Lower lobe of right lung (tissue), 2 donors: ENCODE measurements at regions not wholly inside any gene's neighbourhood (a gene's known extent, or its start where the extent isn't known, plus 50 kb on each side); places are given as distances from the start of the nearest gene placed in this dataset.
A peak's percentile ranks its signal among the peaks of the same experiment; 100 is the strongest.

Experiments used
- ATAC-seq, 2 donors: fragments of 200-7000 bp; cut with Tn5 transposase; one replicate each; pipeline ENCODE4 v1.9.1; 2020 to 2022; ENCODE audit warnings: mild to moderate bottlenecking in 2 of 2, moderate library complexity in 2 of 2
- DNase-seq: peaks from one replicate; pipeline ENCODE4 v3.0.0-alpha.2; 2020
- H3K27ac ChIP-seq: fragments of 200-600 bp; one replicate; pipeline ENCODE4 v1.8.0; 2022
- H3K27me3 ChIP-seq: fragments of 200-600 bp; one replicate; pipeline ENCODE4 v1.8.0; 2022; ENCODE audit warnings: low read depth
- H3K36me3 ChIP-seq: fragments of 200-600 bp; one replicate; pipeline ENCODE4 v1.8.0; 2022; ENCODE audit warnings: mild to moderate bottlenecking
- H3K4me1 ChIP-seq: fragments of 200-600 bp; one replicate; pipeline ENCODE4 v1.8.0; 2022
- H3K4me3 ChIP-seq: fragments of 200-600 bp; one replicate; pipeline ENCODE4 v1.8.0; 2022; ENCODE audit warnings: mild to moderate bottlenecking
- H3K9me3 ChIP-seq: fragments of 200-600 bp; one replicate; pipeline ENCODE4 v1.8.0; 2022
- CTCF ChIP-seq: fragments of 200-600 bp; IDR thresholded peaks from one replicate; pipeline ENCODE4 v1.8.0; 2022; ENCODE audit warnings: antibody characterized with exemption, mild to moderate bottlenecking
- intact Hi-C: fragments of 100-400 bp; cut with DNase I; formaldehyde crosslinking; loops from one replicate; pipeline ENCODE4 v1.11.0; 2022
- donor health status: DM: no; HTN: yes; CAD: no; lungs with severe emphysema.

- H3K27me3 ChIP-seq, result peaks cover 60% of the 10 kb centered on the region
- DNase-seq, result peak; percentile 51
- peak overlapping the region; percentile 11 for H3K4me3 ChIP-seq
- H3K27ac ChIP-seq, result no peak overlapping the region
- no peaks in the 10 kb centered on the region for H3K36me3 ChIP-seq
- ATAC-seq, result no peak
- intact Hi-C loops, result no loop called here
- H3K4me1 ChIP-seq, result no peaks in the 10 kb centered on the region
- no peak for TF ChIP-seq CTCF
- no peaks in the 10 kb centered on the region for H3K9me3 ChIP-seq
These were observed 458.5 kb downstream of the BRD1 start for GRCh38 chr22:49368976-49369725.

- no peaks in the 10 kb centered on the region for H3K9me3 ChIP-seq
- H3K27me3 ChIP-seq, result peaks cover 66% of the 10 kb centered on the region
- H3K36me3 ChIP-seq, result no peaks in the 10 kb centered on the region
- intact Hi-C loops, result no loop called here
- DNase-seq, result peak; percentile 26
- H3K4me3 ChIP-seq, result peak overlapping the region; percentile 11
- no peak overlapping the region for H3K27ac ChIP-seq
- TF ChIP-seq CTCF, result no peak
- ATAC-seq, result no peak
- no peaks in the 10 kb centered on the region for H3K4me1 ChIP-seq
These were observed 459.3 kb downstream of the BRD1 start for GRCh38 chr22:49368221-49368975.

- H3K9me3 ChIP-seq, result no peaks in the 10 kb centered on the region
- DNase-seq (no peak), ATAC-seq (no peak)
- H3K4me1 ChIP-seq, result no peaks in the 10 kb centered on the region
- H3K36me3 ChIP-seq, result no peaks in the 10 kb centered on the region
- H3K4me3 ChIP-seq, result no peak overlapping the region
- no peak for TF ChIP-seq CTCF
- H3K27ac ChIP-seq, result no peak overlapping the region
- peaks cover 61% of the 10 kb centered on the region for H3K27me3 ChIP-seq
- intact Hi-C loops, result no loop called here
These were observed 460.5 kb downstream of the BRD1 start for GRCh38 chr22:49367041-49367697.

- no peak overlapping the region for H3K4me3 ChIP-seq
- H3K27me3 ChIP-seq, result peaks cover 57% of the 10 kb centered on the region
- intact Hi-C loops, result no loop called here
- H3K36me3 ChIP-seq, result no peaks in the 10 kb centered on the region
- no peaks in the 10 kb centered on the region for H3K9me3 ChIP-seq
- TF ChIP-seq CTCF, result no peak
- DNase-seq (no peak), ATAC-seq (no peak)
- H3K4me1 ChIP-seq, result no peaks in the 10 kb centered on the region
- no peak overlapping the region for H3K27ac ChIP-seq
These were observed 461.2 kb downstream of the BRD1 start for GRCh38 chr22:49366437-49366836.

- Histone ChIP-seq H3K27ac (no peak overlapping the region), H3K36me3 (no peaks in the 10 kb centered on the region), H3K9me3 (no peaks in the 10 kb centered on the region), H3K27me3 (peaks cover 52% of the 10 kb centered on the region), H3K4me3 (no peak overlapping the region), H3K4me1 (no peaks in the 10 kb centered on the region)
- TF ChIP-seq CTCF, result no peak
- ATAC-seq, result no peak
- DNase-seq, result no peak
- intact Hi-C loops, result no loop called here
These were observed 461.8 kb downstream of the BRD1 start for GRCh38 chr22:49365910-49366309.
